HG03439 (cell line): ENCODE measurements at regions not wholly inside any gene's neighbourhood (a gene's known extent, or its start where the extent isn't known, plus 50 kb on each side); places are given as distances from the start of the nearest gene placed in this dataset.
"Not testable (repeated sequence)": the region's sequence is repeated elsewhere in the genome, so short reads cannot be mapped to it uniquely, and the experiment has no call there.

Experiments
- ATAC-seq: cut with Tn5 transposase; IDR thresholded peaks from one replicate; pipeline ENCODE4 v1.9.1; 2021; ENCODE audit warnings: mild to moderate bottlenecking, moderate library complexity; ENCODE audit not compliant: unreplicated experiment

DNA sequence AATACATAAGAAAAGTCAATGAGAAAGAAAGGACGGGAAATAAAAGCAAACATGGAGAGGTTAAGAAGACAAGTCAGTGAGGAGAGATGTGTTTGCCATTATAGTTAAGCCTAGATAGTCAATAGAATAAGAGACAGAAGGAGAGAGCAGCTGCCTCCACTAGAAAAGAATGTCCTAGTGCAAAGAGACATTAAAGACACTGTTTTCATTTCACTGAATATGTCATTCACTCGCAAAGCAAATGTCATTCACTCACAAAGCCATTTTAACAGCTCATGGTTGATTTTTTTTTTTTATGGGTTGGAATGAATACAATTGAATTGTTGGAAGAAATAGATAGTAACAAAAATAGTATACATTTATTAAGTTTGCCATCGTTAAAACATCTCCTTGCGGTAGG, 1007.6 kb downstream of the DNAJB9 start:
- no peak for ATAC-seq

GRCh38 chr7:109579901-109580300, 1010.2 kb downstream of the DNAJB9 start:
- ATAC-seq: no peak

DNA sequence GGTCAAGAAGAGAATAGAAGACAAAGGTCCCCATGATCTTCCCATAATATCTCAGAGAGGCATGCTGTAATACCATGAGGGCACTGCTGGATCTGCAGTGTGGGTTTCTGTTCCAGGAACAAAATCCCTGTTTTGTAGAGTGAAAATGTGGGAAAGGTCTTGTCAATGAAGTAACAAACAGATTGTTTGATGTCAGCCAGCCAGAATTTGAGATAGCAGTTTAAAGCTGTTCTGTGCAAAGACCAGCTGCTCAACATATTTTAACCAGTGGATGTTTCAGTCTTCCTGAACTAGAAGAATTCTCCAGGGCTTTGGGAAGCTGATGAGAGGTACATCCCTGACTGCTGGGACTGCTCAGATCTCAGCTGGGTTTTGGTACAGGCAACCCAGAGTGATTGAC, 1012.5 kb downstream of the DNAJB9 start:
- ATAC-seq: no peak

- not testable (repeated sequence) for ATAC-seq
These were observed 1027.3 kb downstream of the DNAJB9 start for GRCh38 chr7:109596948-109597347.

DNA sequence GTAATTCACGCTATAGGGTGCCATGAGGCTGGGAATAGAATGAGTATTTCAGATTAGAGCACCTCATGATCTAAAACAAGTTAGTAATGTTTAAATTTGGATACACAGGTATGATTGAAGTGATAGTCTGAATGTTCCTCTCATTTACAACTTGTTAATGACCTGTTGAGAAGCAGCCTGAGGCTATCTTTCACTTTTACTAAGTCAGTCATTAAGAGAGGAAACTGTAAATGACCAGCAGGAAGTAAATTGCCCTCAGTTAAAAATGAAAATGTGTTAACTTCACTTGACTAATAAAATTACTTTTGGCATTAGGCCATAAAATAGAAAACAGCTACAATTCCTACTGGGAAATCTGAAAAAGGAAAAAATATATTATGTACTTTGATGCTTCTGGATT, 1042.0 kb downstream of the DNAJB9 start:
- ATAC-seq: no peak

- no peak for ATAC-seq
These were observed 1046.9 kb downstream of the DNAJB9 start for GRCh38 chr7:109616551-109617069.

GRCh38 chr7:109622320-109622719, 1052.6 kb downstream of the DNAJB9 start:
- no peak for ATAC-seq

GRCh38 chr7:109632890-109633289, 1063.2 kb downstream of the DNAJB9 start:
- ATAC-seq: not testable (repeated sequence)

DNA sequence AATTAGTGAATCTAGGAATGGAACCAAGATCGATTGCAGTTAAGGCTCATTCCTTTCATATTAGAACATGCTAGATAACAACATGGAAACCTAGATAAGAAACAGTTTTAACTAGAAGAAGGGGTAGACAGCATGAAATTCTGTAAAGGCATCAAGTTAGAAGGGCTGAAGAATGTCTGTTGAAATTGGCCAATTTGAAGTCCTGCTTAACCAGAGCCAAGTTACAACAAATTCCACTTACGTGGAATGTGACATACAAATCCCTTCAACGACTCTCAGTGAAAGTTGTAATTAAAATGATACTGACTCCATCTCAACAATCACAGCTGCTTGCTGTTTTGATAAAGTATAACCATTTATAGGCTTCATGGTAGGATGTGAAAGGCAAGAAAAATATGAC, 1065.7 kb downstream of the DNAJB9 start:
- no peak for ATAC-seq

DNA sequence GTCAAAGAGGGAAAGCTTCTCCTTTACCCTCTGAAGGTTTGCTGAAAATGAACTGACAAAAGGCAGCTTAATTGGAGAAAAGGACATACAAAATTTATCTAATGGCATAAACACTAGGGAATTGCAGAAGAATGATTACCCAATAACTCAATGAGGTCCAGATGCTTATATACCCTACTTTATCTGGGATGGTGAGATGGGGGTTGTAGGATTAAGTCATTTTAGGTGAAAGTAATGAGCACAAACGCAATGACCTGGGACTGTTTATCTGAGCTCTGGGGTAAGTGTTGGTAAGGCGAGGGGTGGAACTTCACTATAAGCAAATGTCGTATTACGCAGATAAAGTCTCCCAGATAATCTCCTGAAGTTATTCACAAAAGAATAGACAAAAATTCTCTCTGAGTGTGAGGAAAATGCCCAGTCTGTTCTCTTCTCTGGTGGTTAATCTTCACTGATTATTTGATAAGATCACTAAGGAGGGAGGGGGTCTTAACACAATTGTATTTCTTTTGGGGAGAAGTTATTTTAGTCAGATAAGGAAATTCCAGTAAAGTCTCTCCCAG, 1067.8 kb downstream of the DNAJB9 start:
- ATAC-seq: no peak

- ATAC-seq: no peak
These were observed 1068.6 kb downstream of the DNAJB9 start for GRCh38 chr7:109638321-109638720.

DNA sequence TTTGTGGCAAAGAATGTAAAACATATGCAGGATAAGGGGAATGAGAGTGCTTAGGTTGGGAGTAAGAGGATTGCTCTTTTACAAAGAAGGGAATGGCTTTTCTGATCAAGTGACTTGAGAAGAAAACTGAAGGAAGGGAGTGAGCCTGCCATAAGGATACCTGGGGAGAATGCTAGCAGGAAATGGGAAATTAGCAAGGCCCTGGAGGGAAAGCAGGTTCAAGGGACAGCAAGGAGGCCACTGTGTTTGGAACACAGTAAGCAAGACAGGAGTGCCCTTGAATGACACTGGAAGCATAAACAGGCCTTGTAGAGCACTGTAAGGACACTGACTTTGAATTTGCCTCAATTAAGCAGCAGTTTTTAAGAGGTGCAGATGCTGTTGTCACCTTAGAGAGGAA, 1069.9 kb downstream of the DNAJB9 start:
- ATAC-seq: no peak

DNA sequence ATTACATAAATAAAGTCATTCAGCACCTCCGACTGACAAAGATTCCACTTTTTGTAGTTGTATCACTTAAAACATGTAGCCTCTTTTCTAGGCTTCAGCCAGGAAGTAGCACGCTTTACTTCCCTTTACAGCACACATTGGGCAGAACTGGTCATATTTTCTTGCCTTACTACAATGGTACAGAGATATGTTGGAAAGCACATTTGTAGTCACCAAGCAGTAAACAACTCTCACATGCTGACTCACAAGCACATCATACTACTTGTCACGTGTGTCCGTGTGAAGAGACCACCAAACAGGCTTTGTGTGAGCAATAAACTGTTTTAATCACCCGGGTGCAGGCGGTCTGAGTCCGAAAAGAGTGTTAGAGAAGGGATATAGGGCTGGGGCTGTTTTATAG, 1071.8 kb downstream of the DNAJB9 start:
- ATAC-seq: no peak

GRCh38 chr7:109646124-109646523, 1076.5 kb downstream of the DNAJB9 start:
- no peak for ATAC-seq

- ATAC-seq: not testable (repeated sequence)
These were observed 1076.9 kb downstream of the DNAJB9 start for GRCh38 chr7:109646594-109646993.

DNA sequence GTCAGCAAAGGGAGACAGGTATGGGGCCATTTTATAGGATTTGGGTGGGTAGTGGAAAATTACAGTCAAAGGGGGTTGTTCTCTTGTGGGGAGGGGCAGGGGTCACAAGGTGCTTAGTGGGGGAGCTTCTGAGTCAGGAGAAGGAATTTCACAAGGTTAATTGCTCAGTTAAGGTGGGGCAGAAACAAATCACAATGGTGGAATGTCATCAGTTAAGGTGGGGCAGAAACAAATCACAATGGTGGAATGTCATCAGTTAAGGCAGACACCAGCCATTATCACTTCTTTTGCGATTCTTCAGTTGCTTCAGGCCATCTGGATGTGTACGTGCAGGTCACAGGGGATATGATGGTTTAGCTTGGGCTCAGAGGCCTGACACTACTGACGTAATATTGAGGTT, 1077.6 kb downstream of the DNAJB9 start:
- ATAC-seq: not testable (repeated sequence)

- ATAC-seq: no peak
These were observed 1089.6 kb downstream of the DNAJB9 start for GRCh38 chr7:109659261-109659660.

DNA sequence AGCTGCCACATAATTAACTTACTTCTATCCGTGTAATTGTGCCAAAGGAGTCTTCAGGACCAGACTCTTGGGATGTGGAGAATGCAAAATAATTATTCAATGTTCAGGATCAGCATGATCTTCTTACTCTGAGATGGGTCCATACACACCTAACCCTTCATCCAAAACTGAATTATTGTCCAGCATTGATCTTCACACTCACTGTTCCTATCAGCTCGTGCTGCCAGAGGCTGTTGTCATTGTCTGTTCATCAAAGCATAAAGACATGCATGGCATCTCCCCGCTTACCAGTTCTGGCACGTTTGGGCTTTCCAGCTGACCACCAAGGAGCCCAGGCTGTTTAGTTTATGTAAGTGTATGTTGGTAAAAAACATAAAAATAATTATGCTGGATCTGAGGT, 1090.7 kb downstream of the DNAJB9 start:
- no peak for ATAC-seq

- no peak for ATAC-seq
These were observed 1094.1 kb downstream of the DNAJB9 start for GRCh38 chr7:109663806-109664205.

GRCh38 chr7:109687269-109687668, 1117.6 kb downstream of the DNAJB9 start:
- not testable (repeated sequence) for ATAC-seq

- ATAC-seq: not testable (repeated sequence)
These were observed 1122.9 kb downstream of the DNAJB9 start for GRCh38 chr7:109692613-109693012.

GRCh38 chr7:109694149-109695071, 1124.7 kb downstream of the DNAJB9 start:
- ATAC-seq: no peak
